ENCODE measurements at regions not wholly inside any gene's neighbourhood (a gene's known extent, or its start where the extent isn't known, plus 50 kb on each side); places are given as distances from the start of the nearest gene placed in this dataset.

DNA sequence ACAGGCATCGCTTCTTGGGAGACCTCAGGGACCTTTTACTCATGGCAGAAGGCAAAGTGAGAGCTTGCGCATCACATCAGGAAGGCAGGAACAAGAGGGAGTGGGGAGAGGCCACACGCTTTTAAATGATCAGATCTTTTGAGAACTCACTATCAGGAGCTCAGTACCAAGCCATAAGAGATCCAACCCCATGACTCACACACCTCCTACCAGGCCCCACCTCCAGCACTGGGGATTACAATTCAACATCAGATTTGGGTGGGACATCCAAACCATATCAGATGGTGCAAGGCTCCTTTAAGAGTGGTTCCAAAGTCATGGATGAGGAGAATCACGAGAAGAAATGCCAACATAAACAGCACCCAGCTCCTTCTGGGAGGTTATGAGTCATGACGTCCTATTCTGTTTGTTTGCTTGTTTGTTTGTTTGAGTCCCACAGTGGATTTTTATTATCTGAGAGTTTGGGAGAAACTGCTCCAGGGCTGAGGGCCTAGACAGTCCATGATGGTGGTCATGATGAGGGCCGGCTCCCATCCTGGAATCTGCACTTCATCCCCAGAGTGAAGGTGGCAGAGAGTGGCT is 453.5 kb downstream of the GADD45G start:
- Histone ChIP-seq H3K27me3 (ENCODE audit: insufficient read depth, low read length) (no peaks in the 10 kb centered on the region), H3K4me1 (ENCODE audit: control insufficient read depth in 1 of 2, insufficient read depth in 2 of 2, low read length in 2 of 2) (no peaks in the 10 kb centered on the region; a peak in 1 of 4 replicates), H3K79me2 (ENCODE audit: insufficient read depth, low read length) (no peaks in the 10 kb centered on the region), H3K27ac (ENCODE audit: low read depth, low read length) (no peak overlapping the region), H3K9ac (ENCODE audit: low read length) (no peak overlapping the region), H3K9me2 (ENCODE audit: insufficient read depth) (no peaks in the 10 kb centered on the region), H3K4me3 (replicated peaks in 1 of 2; ENCODE audit: low read depth in 1 of 2, low read length in 2 of 2) (no peak overlapping the region), H3K36me3 (ENCODE audit: control insufficient read depth in 1 of 2, insufficient read depth in 2 of 2, low read length in 2 of 2) (no peaks in the 10 kb centered on the region), H4K20me1 (ENCODE audit: insufficient read depth) (no peaks in the 10 kb centered on the region), H3K4me2 (ENCODE audit: low read length) (no peak overlapping the region), H3K9me3 (ENCODE audit: control insufficient read depth in 1 of 2, insufficient read depth in 1 of 2, low read depth in 1 of 2, low read length in 2 of 2) (no peaks in the 10 kb centered on the region), H2AFZ (ENCODE audit: low read depth, low read length, poor library complexity, severe bottlenecking) (no peak overlapping the region)
- POLR2A ChIA-PET, result no interaction called here
- CTCF ChIA-PET, result no interaction called here
- DNase-seq (ENCODE audit: low read depth, low spot score), result no peak
- intact Hi-C loops (cut with micrococcal nuclease), result no loop called here
- no peak for TF ChIP-seq POLR2A (IDR thresholded peaks at IDR 0.05; ENCODE audit: borderline replicate concordance, extremely low read depth, insufficient read depth, insufficient read length)
- TF ChIP-seq POLR2AphosphoS5 (IDR thresholded peaks at IDR 0.05; ENCODE audit: low read depth, low read length), result no peak
- RAD21 ChIA-PET (ENCODE audit: low non-redundant PET in 1 of 2, low total read pairs in 2 of 2, uncharacterized antibody in 2 of 2, unreplicated experiment in 2 of 2), result no interaction called here
- BruUV-seq (replicated peaks), result no TSS peak
- ATAC-seq, result no peak

DNA sequence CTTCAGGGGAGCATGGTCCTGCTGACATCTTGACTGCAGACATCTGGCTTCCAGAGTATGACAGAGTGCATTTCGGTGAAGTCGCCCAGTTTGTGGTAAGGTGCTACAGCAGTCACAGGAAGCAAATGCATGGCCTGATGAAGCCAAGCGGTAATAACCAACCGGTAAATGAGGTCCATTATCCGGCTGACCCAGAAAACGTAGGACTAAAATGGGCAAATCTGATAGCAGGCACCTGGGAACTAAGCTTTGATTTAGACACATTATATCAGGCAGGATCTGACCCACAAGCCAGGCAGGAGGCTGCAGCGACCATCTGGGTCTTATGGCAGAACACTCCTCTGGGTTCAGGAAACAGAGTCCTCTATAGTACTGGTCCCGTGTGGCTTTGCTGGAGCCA is 454.6 kb downstream of the GADD45G start:
- Histone ChIP-seq H3K9me3 (ENCODE audit: control insufficient read depth in 1 of 2, insufficient read depth in 1 of 2, low read depth in 1 of 2, low read length in 2 of 2) (no peaks in the 10 kb centered on the region), H3K4me1 (ENCODE audit: control insufficient read depth in 1 of 2, insufficient read depth in 2 of 2, low read length in 2 of 2) (no peaks in the 10 kb centered on the region; a peak in 1 of 4 replicates), H2AFZ (ENCODE audit: low read depth, low read length, poor library complexity, severe bottlenecking) (no peak overlapping the region), H3K27me3 (ENCODE audit: insufficient read depth, low read length) (no peaks in the 10 kb centered on the region), H3K9me2 (ENCODE audit: insufficient read depth) (no peaks in the 10 kb centered on the region), H3K4me3 (replicated peaks in 1 of 2; ENCODE audit: low read depth in 1 of 2, low read length in 2 of 2) (no peak overlapping the region), H3K9ac (ENCODE audit: low read length) (no peak overlapping the region), H3K79me2 (ENCODE audit: insufficient read depth, low read length) (no peaks in the 10 kb centered on the region), H3K36me3 (ENCODE audit: control insufficient read depth in 1 of 2, insufficient read depth in 2 of 2, low read length in 2 of 2) (no peaks in the 10 kb centered on the region), H4K20me1 (ENCODE audit: insufficient read depth) (no peaks in the 10 kb centered on the region), H3K4me2 (ENCODE audit: low read length) (no peak overlapping the region), H3K27ac (ENCODE audit: low read depth, low read length) (no peak overlapping the region)
- CTCF ChIA-PET, result no interaction called here
- RAD21 ChIA-PET (ENCODE audit: low non-redundant PET in 1 of 2, low total read pairs in 2 of 2, uncharacterized antibody in 2 of 2, unreplicated experiment in 2 of 2), result no interaction called here
- TF ChIP-seq, protein P1, sequence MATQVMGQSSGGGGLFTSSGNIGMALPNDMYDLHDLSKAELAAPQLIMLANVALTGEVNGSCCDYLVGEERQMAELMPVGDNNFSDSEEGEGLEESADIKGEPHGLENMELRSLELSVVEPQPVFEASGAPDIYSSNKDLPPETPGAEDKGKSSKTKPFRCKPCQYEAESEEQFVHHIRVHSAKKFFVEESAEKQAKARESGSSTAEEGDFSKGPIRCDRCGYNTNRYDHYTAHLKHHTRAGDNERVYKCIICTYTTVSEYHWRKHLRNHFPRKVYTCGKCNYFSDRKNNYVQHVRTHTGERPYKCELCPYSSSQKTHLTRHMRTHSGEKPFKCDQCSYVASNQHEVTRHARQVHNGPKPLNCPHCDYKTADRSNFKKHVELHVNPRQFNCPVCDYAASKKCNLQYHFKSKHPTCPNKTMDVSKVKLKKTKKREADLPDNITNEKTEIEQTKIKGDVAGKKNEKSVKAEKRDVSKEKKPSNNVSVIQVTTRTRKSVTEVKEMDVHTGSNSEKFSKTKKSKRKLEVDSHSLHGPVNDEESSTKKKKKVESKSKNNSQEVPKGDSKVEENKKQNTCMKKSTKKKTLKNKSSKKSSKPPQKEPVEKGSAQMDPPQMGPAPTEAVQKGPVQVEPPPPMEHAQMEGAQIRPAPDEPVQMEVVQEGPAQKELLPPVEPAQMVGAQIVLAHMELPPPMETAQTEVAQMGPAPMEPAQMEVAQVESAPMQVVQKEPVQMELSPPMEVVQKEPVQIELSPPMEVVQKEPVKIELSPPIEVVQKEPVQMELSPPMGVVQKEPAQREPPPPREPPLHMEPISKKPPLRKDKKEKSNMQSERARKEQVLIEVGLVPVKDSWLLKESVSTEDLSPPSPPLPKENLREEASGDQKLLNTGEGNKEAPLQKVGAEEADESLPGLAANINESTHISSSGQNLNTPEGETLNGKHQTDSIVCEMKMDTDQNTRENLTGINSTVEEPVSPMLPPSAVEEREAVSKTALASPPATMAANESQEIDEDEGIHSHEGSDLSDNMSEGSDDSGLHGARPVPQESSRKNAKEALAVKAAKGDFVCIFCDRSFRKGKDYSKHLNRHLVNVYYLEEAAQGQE (IDR thresholded peaks at IDR 0.05; ENCODE audit: low read depth), result no peak
- no peak for TF ChIP-seq ZFX (IDR thresholded peaks at IDR 0.05)
- TF ChIP-seq ELF1 (IDR thresholded peaks at IDR 0.05; ENCODE audit: borderline replicate concordance, low read depth), result no peak
- no peak for TF ChIP-seq POLR2A (IDR thresholded peaks at IDR 0.05; ENCODE audit: borderline replicate concordance, extremely low read depth, insufficient read depth, insufficient read length)
- TF ChIP-seq ZNF274 (IDR thresholded peaks at IDR 0.05; ENCODE audit: low read depth, low read length), result no peak
- no peak for TF ChIP-seq CBX3 (IDR thresholded peaks at IDR 0.05; ENCODE audit: low read depth)
- TF ChIP-seq FOSL1 (IDR thresholded peaks at IDR 0.05; ENCODE audit: low read depth), result no peak
- no peak for TF ChIP-seq SIN3A (IDR thresholded peaks at IDR 0.05; ENCODE audit: low read depth)
- no peak for TF ChIP-seq SP1 (IDR thresholded peaks at IDR 0.05; ENCODE audit: low read depth)
- no peak for ATAC-seq
- no peak for DNase-seq (ENCODE audit: low read depth, low spot score)
- BruUV-seq (replicated peaks), result no TSS peak
- intact Hi-C loops (cut with micrococcal nuclease), result no loop called here
- POLR2A ChIA-PET, result no interaction called here
